Osteocyte (in vitro differentiated cells): ENCODE measurements at regions not wholly inside any gene's neighbourhood (a gene's known extent, or its start where the extent isn't known, plus 50 kb on each side); places are given as distances from the start of the nearest gene placed in this dataset. TPM values are rescaled to one million over a fixed set of nuclear protein-coding genes. Genes with fewer than 3 reads are reported as not detected.

Source experiments
- DNase-seq: peaks from one replicate; pipeline ENCODE4 v3.0.0; 2021; ENCODE audit warnings: mixed read lengths; ENCODE audit not compliant: unreplicated experiment; ENCODE audit errors: extremely low spot score
- H3K27ac Mint-ChIP-seq: one replicate; pipeline ENCODE4 v1.8.0; 2021; ENCODE audit warnings: mild to moderate bottlenecking, mixed read lengths; ENCODE audit not compliant: unreplicated experiment
- H3K27me3 Mint-ChIP-seq: one replicate; pipeline ENCODE4 v1.8.0; 2021; ENCODE audit warnings: mixed read lengths; ENCODE audit not compliant: unreplicated experiment
- H3K36me3 Mint-ChIP-seq: one replicate; pipeline ENCODE4 v1.8.0; 2021; ENCODE audit warnings: mixed read lengths; ENCODE audit not compliant: unreplicated experiment
- H3K4me1 Mint-ChIP-seq: one replicate; pipeline ENCODE4 v1.8.0; 2021; ENCODE audit warnings: mixed read lengths; ENCODE audit not compliant: unreplicated experiment
- H3K4me3 Mint-ChIP-seq: one replicate; pipeline ENCODE4 v1.8.0; 2021; ENCODE audit warnings: mild to moderate bottlenecking, moderate library complexity, mixed read lengths; ENCODE audit not compliant: unreplicated experiment
- H3K9me3 Mint-ChIP-seq: one replicate; pipeline ENCODE4 v1.8.0; 2021; ENCODE audit warnings: mixed read lengths; ENCODE audit not compliant: unreplicated experiment
- microRNA-seq: library from miRNA; unstranded; fragments of <30 nt; microRNA quantifications from one replicate; pipeline ENCODE4 v1.1.0, GENCODE V29; 2020; ENCODE audit not compliant: unreplicated experiment
- TF ChIP-seq, protein P1 (sequence below): fragments of 200-600 bp; sonication (generic); IDR thresholded peaks from 2 replicates; pipeline ENCODE4 v1.5.0; 2021; ENCODE audit warnings: antibody characterized with exemption, mild to moderate bottlenecking, moderate library complexity

DNA sequence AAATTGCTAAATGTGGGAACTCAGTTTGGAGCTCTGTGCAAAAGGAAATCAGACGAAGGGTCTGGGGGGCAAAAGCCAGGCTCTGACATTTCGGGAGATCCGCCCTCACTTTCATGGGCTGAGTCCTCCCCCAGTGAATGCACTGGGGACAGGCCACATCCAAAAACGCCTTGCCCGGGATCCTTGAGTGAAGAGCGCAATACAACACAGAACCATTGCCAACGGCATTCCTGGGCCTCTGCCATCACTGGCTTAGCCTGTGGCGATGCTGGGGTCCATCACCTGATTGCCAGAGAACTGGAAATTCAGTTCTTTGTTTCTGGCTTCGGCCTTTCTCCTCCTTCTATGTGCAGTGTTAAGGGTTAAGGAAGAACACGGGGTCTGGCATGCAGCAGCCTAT lies 297.9 kb downstream of the SHANK2 start:
- H3K27me3 Mint-ChIP-seq = no peaks in the 10 kb centered on the region
- H3K4me3 Mint-ChIP-seq = no peak overlapping the region
- TF ChIP-seq, protein P1, sequence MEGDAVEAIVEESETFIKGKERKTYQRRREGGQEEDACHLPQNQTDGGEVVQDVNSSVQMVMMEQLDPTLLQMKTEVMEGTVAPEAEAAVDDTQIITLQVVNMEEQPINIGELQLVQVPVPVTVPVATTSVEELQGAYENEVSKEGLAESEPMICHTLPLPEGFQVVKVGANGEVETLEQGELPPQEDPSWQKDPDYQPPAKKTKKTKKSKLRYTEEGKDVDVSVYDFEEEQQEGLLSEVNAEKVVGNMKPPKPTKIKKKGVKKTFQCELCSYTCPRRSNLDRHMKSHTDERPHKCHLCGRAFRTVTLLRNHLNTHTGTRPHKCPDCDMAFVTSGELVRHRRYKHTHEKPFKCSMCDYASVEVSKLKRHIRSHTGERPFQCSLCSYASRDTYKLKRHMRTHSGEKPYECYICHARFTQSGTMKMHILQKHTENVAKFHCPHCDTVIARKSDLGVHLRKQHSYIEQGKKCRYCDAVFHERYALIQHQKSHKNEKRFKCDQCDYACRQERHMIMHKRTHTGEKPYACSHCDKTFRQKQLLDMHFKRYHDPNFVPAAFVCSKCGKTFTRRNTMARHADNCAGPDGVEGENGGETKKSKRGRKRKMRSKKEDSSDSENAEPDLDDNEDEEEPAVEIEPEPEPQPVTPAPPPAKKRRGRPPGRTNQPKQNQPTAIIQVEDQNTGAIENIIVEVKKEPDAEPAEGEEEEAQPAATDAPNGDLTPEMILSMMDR = no peak
- no peaks in the 10 kb centered on the region for H3K4me1 Mint-ChIP-seq
- no peak overlapping the region for H3K27ac Mint-ChIP-seq
- no peak for DNase-seq
- no peaks in the 10 kb centered on the region for H3K36me3 Mint-ChIP-seq
- peaks cover 9% of the 10 kb centered on the region for H3K9me3 Mint-ChIP-seq

Small RNA genes in the stretch of these regions (microRNA-seq; reads per million reads assigned to microRNA genes)
- gene MIR3664 = not detected
